Karpas-422 (cell line): ENCODE measurements at regions not wholly inside any gene's neighbourhood (a gene's known extent, or its start where the extent isn't known, plus 50 kb on each side); places are given as distances from the start of the nearest gene placed in this dataset.
"Not testable (repeated sequence)": the region's sequence is repeated elsewhere in the genome, so short reads cannot be mapped to it uniquely, and the experiment has no call there.

Experiments used
- DNase-seq: peaks from one replicate; pipeline ENCODE4 v3.0.0-alpha.2; 2015
- H2AFZ ChIP-seq: fragments of 200-600 bp; sonication (generic); 2 replicates; pipeline ENCODE4 v1.6.1; 2014; ENCODE audit warnings: antibody characterized with exemption, low read length, mixed read lengths
- H3K27ac ChIP-seq: fragments of 200-600 bp; sonication (generic); 2 replicates; pipeline ENCODE4 v1.5.1; 2014; ENCODE audit warnings: mild to moderate bottlenecking, low read length, moderate library complexity
- H3K27me3 ChIP-seq: fragments of 200-600 bp; sonication (generic); 2 replicates; pipeline ENCODE4 v1.6.1; 2014; ENCODE audit warnings: low read length, mixed read lengths
- H3K36me3 ChIP-seq: fragments of 200-600 bp; sonication (generic); 2 replicates; pipeline ENCODE4 v1.6.1; 2014; ENCODE audit warnings: low read length, mixed read lengths; ENCODE audit not compliant: insufficient read depth
- H3K4me1 ChIP-seq: fragments of 200-600 bp; sonication (generic); 2 replicates; pipeline ENCODE4 v1.6.1; 2014; ENCODE audit warnings: mild to moderate bottlenecking, low read length, mixed read lengths
- H3K4me2 ChIP-seq: fragments of 200-600 bp; sonication (generic); 2 replicates; pipeline ENCODE4 v1.6.1; 2014; ENCODE audit warnings: low read length, low read depth, mild to moderate bottlenecking; ENCODE audit not compliant: poor library complexity, severe bottlenecking
- H3K4me3 ChIP-seq: fragments of 200-600 bp; sonication (generic); 2 replicates; pipeline ENCODE4 v1.5.1; 2014; ENCODE audit warnings: mild to moderate bottlenecking, antibody characterized with exemption, low read length, mixed read lengths
- H3K79me2 ChIP-seq: fragments of 200-600 bp; sonication (generic); 2 replicates; pipeline ENCODE4 v1.6.1; 2014; ENCODE audit warnings: mild to moderate bottlenecking, low read length, mixed read lengths
- H3K9ac ChIP-seq: fragments of 200-600 bp; sonication (generic); 2 replicates; pipeline ENCODE4 v1.6.0; 2014; ENCODE audit warnings: low read length
- H3K9me2 ChIP-seq: fragments of 200-600 bp; sonication (generic), shearing (Covaris generic); replicated peaks from 2 replicates; pipeline ENCODE4 v1.6.0; 2014; ENCODE audit warnings: mild to moderate bottlenecking, low read length, moderate library complexity; ENCODE audit not compliant: insufficient read depth
- H3K9me3 ChIP-seq: fragments of 300-700, 200-600 bp; sonication (generic); 2 replicates; pipeline ENCODE4 v1.6.1; 2014; ENCODE audit warnings: low read length, mixed read lengths
- H4K20me1 ChIP-seq: fragments of 200-600 bp; sonication (generic); 2 replicates; pipeline ENCODE4 v1.6.1; 2014; ENCODE audit warnings: mild to moderate bottlenecking, antibody characterized with exemption, low read length, low read depth; ENCODE audit not compliant: insufficient read depth

DNA sequence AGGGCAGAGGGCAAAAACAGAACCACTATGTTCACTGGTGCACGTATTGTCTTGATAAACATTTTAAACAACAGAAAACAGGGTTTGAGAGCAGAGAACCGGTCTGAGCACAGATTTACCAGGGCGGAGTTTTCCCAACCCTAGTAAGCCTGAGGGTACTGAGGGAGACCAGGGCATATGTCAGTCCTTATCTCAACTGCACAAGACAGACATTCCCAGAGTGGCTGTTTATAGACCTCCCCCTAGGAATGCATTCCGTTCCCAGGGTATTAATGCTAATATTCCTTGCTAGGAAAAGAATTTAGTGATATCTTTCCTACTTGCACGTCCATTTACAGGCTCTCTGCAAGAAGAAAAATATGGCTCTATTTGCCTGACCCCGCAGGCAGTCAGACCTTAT lies 99.7 kb upstream of the ANKRD50 start:
- H2AFZ ChIP-seq, H3K79me2 ChIP-seq, H3K9me2 ChIP-seq, H3K9ac ChIP-seq, H4K20me1 ChIP-seq, DNase-seq, H3K27me3 ChIP-seq, H3K4me2 ChIP-seq, H3K4me1 ChIP-seq, H3K36me3 ChIP-seq, H3K4me3 ChIP-seq, H3K27ac ChIP-seq: not testable (repeated sequence)
- H3K9me3 ChIP-seq, result peaks cover 12% of the 10 kb centered on the region

DNA sequence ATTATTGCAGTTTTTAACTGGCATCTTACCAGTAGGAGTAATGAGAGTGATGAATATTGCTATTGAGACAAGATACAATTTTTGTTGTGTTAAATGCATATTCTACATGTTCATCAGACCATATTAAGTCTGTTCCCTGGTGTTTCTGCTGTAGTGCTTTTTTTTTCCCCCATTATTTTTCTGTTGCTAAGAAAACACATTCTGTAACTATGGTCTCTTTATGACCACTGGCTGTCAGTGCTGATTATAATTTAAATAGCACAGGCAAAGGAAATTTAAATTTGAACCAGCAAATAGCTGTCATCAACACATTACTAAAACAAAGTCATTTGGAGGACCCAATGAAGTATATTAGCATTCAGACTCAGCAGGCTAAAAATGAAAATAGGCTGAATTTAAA lies 98.3 kb upstream of the ANKRD50 start:
- Histone ChIP-seq H3K27ac (no peak overlapping the region), H2AFZ (no peak overlapping the region), H3K27me3 (no peaks in the 10 kb centered on the region), H3K36me3 (no peaks in the 10 kb centered on the region), H3K4me2 (no peak overlapping the region), H3K9me2 (no peaks in the 10 kb centered on the region), H3K9me3 (peaks cover 20% of the 10 kb centered on the region), H3K9ac (no peak overlapping the region), H4K20me1 (no peaks in the 10 kb centered on the region), H3K4me3 (no peak overlapping the region), H3K4me1 (no peaks in the 10 kb centered on the region), H3K79me2 (no peaks in the 10 kb centered on the region)
- DNase-seq, result no peak

DNA sequence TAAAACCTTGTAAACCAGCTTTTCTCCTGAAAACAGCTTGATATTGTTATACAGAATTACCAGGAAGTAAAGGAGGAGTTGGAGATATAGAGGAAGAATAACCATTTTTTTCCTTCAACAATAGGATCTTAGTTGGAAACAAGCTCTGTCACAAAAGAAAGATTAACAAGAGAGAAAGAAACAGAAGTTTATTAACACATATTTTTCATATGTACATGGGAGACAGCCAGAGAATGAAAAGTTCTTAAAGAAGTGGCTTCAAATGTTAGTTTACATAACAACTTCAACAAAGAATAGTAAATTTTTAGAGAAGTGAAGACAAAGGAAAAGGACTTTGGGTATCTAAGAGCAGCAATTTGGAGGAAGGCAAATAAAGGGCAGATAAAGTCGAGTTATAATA lies 94.9 kb upstream of the ANKRD50 start:
- H3K9ac ChIP-seq, result no peak overlapping the region
- H3K4me3 ChIP-seq, result no peak overlapping the region
- no peaks in the 10 kb centered on the region for H3K9me2 ChIP-seq
- H3K27ac ChIP-seq, result no peak overlapping the region
- no peak for DNase-seq
- no peaks in the 10 kb centered on the region for H3K79me2 ChIP-seq
- no peak overlapping the region for H2AFZ ChIP-seq
- no peaks in the 10 kb centered on the region for H4K20me1 ChIP-seq
- no peak overlapping the region for H3K4me2 ChIP-seq
- peaks cover 22% of the 10 kb centered on the region for H3K9me3 ChIP-seq
- no peaks in the 10 kb centered on the region for H3K4me1 ChIP-seq
- no peaks in the 10 kb centered on the region for H3K36me3 ChIP-seq
- H3K27me3 ChIP-seq, result no peaks in the 10 kb centered on the region

DNA sequence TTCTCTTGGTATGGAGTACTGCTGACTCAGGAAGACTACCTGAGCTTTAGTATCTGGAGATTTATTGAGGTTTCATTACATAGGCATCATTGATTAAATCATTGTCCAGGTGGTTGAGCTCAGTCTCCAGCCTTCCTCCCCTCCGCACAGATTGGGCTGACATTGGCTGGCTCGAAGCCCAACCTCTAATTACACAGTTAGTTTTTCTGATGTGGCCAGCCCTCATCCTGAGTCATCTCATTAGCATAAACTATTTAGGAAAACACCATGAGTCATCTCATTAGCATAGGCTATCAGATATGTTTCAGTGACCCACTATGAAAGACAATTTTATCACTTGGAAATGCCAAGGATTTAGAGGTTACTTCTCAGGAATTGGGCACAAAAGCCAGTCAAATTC lies 93.9 kb upstream of the ANKRD50 start:
- H3K27me3 ChIP-seq, result no peaks in the 10 kb centered on the region
- H3K4me1 ChIP-seq, result no peaks in the 10 kb centered on the region
- peaks cover 20% of the 10 kb centered on the region for H3K9me3 ChIP-seq
- H3K36me3 ChIP-seq, result no peaks in the 10 kb centered on the region
- no peaks in the 10 kb centered on the region for H3K79me2 ChIP-seq
- H2AFZ ChIP-seq, result no peak overlapping the region
- no peak overlapping the region for H3K4me3 ChIP-seq
- DNase-seq, result no peak
- H3K9ac ChIP-seq, result no peak overlapping the region
- H4K20me1 ChIP-seq, result no peaks in the 10 kb centered on the region
- no peak overlapping the region for H3K4me2 ChIP-seq
- H3K9me2 ChIP-seq, result no peaks in the 10 kb centered on the region
- no peak overlapping the region for H3K27ac ChIP-seq

DNA sequence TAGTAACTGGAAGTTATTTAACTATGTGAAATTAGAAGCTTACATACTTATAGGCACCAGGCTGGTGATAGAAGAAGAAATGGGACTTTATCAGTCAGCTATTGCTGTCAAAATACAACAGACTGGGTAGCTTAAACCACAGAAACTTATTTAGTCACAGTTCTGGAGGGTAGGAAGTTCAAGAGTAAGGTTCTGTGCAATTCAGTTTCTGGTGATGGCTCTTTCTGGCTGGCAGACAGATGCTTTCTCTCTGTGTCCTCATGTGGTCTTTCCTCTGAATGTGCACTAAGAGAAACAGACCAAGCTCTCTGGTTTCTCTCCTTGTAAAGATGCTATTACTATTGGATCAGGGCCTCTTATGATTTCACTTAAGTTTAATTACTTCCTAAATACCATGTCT lies 92.1 kb upstream of the ANKRD50 start:
- H3K4me2 ChIP-seq, result no peak overlapping the region
- no peaks in the 10 kb centered on the region for H3K4me1 ChIP-seq
- H3K27me3 ChIP-seq, result no peaks in the 10 kb centered on the region
- H3K4me3 ChIP-seq, result no peak overlapping the region
- H3K36me3 ChIP-seq, result no peaks in the 10 kb centered on the region
- no peaks in the 10 kb centered on the region for H4K20me1 ChIP-seq
- DNase-seq, result no peak
- H3K27ac ChIP-seq, result no peak overlapping the region
- H3K9me3 ChIP-seq, result peaks cover 21% of the 10 kb centered on the region
- H3K9me2 ChIP-seq, result no peaks in the 10 kb centered on the region
- H2AFZ ChIP-seq, result no peak overlapping the region
- no peaks in the 10 kb centered on the region for H3K79me2 ChIP-seq
- no peak overlapping the region for H3K9ac ChIP-seq

DNA sequence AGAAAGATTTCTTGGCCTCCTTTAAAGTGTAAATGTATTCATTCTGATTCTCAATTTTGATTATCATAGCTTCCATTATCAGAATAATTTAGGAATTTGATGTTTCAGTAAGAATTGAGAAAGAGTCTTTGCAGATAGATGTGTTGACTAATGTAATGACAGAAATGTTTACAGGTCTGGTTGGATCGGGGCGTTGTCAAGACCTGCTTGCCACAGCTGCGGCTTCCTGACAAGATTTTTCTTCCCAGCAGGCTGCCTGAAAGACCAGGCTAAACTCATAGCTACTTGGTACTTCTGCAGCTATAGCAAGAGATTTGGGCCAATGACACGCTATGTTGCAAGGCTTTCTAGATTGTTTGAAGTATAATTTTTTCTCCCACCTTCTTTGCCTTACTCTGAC lies 91.5 kb upstream of the ANKRD50 start:
- Histone ChIP-seq H3K27ac (no peak overlapping the region), H3K4me1 (no peaks in the 10 kb centered on the region), H3K4me2 (no peak overlapping the region), H3K79me2 (no peaks in the 10 kb centered on the region), H3K4me3 (no peak overlapping the region), H3K9me3 (peaks cover 21% of the 10 kb centered on the region), H3K36me3 (no peaks in the 10 kb centered on the region), H3K9me2 (no peaks in the 10 kb centered on the region), H3K9ac (no peak overlapping the region), H4K20me1 (no peaks in the 10 kb centered on the region), H3K27me3 (no peaks in the 10 kb centered on the region), H2AFZ (no peak overlapping the region)
- DNase-seq, result no peak

DNA sequence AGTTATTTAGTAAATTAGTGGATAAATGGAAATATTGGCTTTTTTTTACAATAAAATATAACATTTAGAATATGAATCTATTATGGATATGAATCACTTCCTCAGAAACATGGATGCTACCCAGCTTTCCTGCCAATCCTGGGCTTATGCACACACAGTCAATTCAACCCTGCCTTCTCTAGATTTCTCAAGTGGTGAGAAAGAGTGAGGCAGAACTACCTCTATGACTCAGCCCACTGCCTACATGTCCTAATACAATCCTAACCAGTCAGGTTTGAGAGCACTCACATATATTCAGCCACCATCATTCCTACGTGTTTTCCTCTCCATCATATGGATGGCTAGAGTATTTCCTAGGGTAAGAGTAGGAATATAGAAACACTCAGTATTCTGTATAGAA lies 91.1 kb upstream of the ANKRD50 start:
- Histone ChIP-seq H3K27ac (no peak overlapping the region), H3K9me3 (peaks cover 21% of the 10 kb centered on the region), H3K4me1 (no peaks in the 10 kb centered on the region), H3K9ac (no peak overlapping the region), H3K79me2 (no peaks in the 10 kb centered on the region), H3K4me2 (no peak overlapping the region), H3K4me3 (no peak overlapping the region), H3K27me3 (no peaks in the 10 kb centered on the region), H4K20me1 (no peaks in the 10 kb centered on the region), H3K9me2 (no peaks in the 10 kb centered on the region), H3K36me3 (no peaks in the 10 kb centered on the region), H2AFZ (no peak overlapping the region)
- no peak for DNase-seq

DNA sequence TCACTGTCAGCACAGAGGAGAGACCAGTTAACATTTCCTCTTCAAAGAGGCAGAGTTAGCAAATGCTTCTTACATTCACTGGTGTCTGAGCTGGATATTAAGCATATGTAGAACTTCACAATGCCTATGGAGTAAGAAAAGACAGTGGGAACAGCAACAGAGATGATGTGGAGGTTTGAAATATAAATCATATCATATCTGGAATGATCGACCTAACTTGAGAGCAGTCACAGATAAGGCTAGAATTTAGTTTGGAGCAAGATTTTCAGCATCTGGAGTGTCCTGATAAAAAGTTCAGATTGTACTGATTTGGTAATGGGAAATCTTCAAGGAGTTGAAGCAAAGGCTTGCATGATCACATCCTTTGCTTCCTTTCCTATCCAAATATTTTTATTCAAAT lies 90.5 kb upstream of the ANKRD50 start:
- no peak for DNase-seq

DNA sequence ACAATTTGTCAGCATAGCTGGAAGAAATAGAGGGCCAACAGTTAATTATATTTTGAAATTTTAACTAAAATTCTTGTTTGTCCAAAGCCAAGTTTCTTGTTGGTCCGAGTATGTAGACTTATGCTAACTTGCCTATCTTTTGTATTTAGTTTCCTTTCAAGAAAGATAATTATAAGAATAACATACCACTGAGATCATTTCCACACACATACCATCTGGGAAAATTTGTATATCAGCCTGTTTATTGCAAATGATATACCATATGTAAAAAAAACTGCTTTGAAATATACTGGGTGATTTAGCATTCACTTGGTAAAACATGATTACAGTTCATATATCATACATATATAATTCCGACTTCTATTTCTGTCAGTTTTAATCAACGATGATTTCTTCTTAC lies 84.7 kb upstream of the ANKRD50 start:
- Histone ChIP-seq H2AFZ (no peak overlapping the region), H3K4me2 (no peak overlapping the region), H3K9me2 (no peaks in the 10 kb centered on the region), H3K79me2 (no peaks in the 10 kb centered on the region), H3K27me3 (no peaks in the 10 kb centered on the region), H3K27ac (no peak overlapping the region), H3K36me3 (no peaks in the 10 kb centered on the region), H4K20me1 (no peaks in the 10 kb centered on the region), H3K4me1 (no peaks in the 10 kb centered on the region), H3K4me3 (no peak overlapping the region), H3K9ac (no peak overlapping the region), H3K9me3 (peaks cover 13% of the 10 kb centered on the region; the same call in 1 of the 2 replicates)
- no peak for DNase-seq

More for the DNA sequence above, 90.5 kb upstream of the ANKRD50 start:
- no peak overlapping the region for H3K9ac ChIP-seq
- H2AFZ ChIP-seq, result no peak overlapping the region
- no peaks in the 10 kb centered on the region for H3K9me2 ChIP-seq
- H3K4me1 ChIP-seq, result no peaks in the 10 kb centered on the region
- H3K27me3 ChIP-seq, result no peaks in the 10 kb centered on the region
- H3K27ac ChIP-seq, result no peak overlapping the region
- peaks cover 21% of the 10 kb centered on the region for H3K9me3 ChIP-seq
- H3K4me3 ChIP-seq, result no peak overlapping the region
- H3K4me2 ChIP-seq, result no peak overlapping the region
- H3K36me3 ChIP-seq, result no peaks in the 10 kb centered on the region
- no peaks in the 10 kb centered on the region for H4K20me1 ChIP-seq
- H3K79me2 ChIP-seq, result no peaks in the 10 kb centered on the region
